ENCODE measurements at regions not wholly inside any gene's neighbourhood (a gene's known extent, or its start where the extent isn't known, plus 50 kb on each side); places are given as distances from the start of the nearest gene placed in this dataset.

GRCh38 chr5:35417040-35417439, 186.8 kb upstream of the PRLR start:
- no peak for DNase-seq (ENCODE audit: low read depth)
- TF ChIP-seq CTCF (IDR thresholded peaks at IDR 0.05; ENCODE audit: control insufficient read depth, insufficient read depth, low read depth, low read length, missing control alignments), result no peak
- H3K4me3 ChIP-seq (ENCODE audit: control insufficient read depth, low read depth, low read length), result no peak overlapping the region

GRCh38 chr5:35416217-35416988, 186.1 kb upstream of the PRLR start:
- no peak for DNase-seq (ENCODE audit: low read depth)
- no peak for TF ChIP-seq CTCF (IDR thresholded peaks at IDR 0.05; ENCODE audit: control insufficient read depth, insufficient read depth, low read depth, low read length, missing control alignments)
- no peak overlapping the region for H3K4me3 ChIP-seq (ENCODE audit: control insufficient read depth, low read depth, low read length)

- TF ChIP-seq CTCF (IDR thresholded peaks at IDR 0.05; ENCODE audit: control insufficient read depth, insufficient read depth, low read depth, low read length, missing control alignments), result no peak
- H3K4me3 ChIP-seq (ENCODE audit: control insufficient read depth, low read depth, low read length), result no peak overlapping the region
- no peak for DNase-seq (ENCODE audit: low read depth)
Measured at GRCh38 chr5:35415309-35415708, 185.0 kb upstream of the PRLR start.

- no peak for DNase-seq (ENCODE audit: low read depth)
- TF ChIP-seq CTCF (IDR thresholded peaks at IDR 0.05; ENCODE audit: control insufficient read depth, insufficient read depth, low read depth, low read length, missing control alignments), result no peak
- H3K4me3 ChIP-seq (ENCODE audit: control insufficient read depth, low read depth, low read length), result no peak overlapping the region
Measured at GRCh38 chr5:35409361-35409760, 179.1 kb upstream of the PRLR start.

- no peak overlapping the region for H3K4me3 ChIP-seq (ENCODE audit: control insufficient read depth, low read depth, low read length)
- no peak for TF ChIP-seq CTCF (IDR thresholded peaks at IDR 0.05; ENCODE audit: control insufficient read depth, insufficient read depth, low read depth, low read length, missing control alignments)
- DNase-seq (ENCODE audit: low read depth), result no peak
Measured at GRCh38 chr5:35408146-35408545, 177.9 kb upstream of the PRLR start.

- H3K4me3 ChIP-seq (ENCODE audit: control insufficient read depth, low read depth, low read length), result no peak overlapping the region
- no peak for DNase-seq (ENCODE audit: low read depth)
- no peak for TF ChIP-seq CTCF (IDR thresholded peaks at IDR 0.05; ENCODE audit: control insufficient read depth, insufficient read depth, low read depth, low read length, missing control alignments)
Measured at GRCh38 chr5:35407697-35408096, 177.4 kb upstream of the PRLR start.
